LNCAP (cell line): ENCODE measurements at regions not wholly inside any gene's neighbourhood (a gene's known extent, or its start where the extent isn't known, plus 50 kb on each side); places are given as distances from the start of the nearest gene placed in this dataset.

Experiments used
- CTCF ChIP-seq: fragments of 450-650 bp; IDR thresholded peaks from 2 replicates; pipeline ENCODE4 v1.5.1; 2017; ENCODE audit warnings: mild to moderate bottlenecking

GRCh38 chr17:70968302-70968701, 799.0 kb downstream of the KCNJ2 start:
- no peak for TF ChIP-seq CTCF

DNA sequence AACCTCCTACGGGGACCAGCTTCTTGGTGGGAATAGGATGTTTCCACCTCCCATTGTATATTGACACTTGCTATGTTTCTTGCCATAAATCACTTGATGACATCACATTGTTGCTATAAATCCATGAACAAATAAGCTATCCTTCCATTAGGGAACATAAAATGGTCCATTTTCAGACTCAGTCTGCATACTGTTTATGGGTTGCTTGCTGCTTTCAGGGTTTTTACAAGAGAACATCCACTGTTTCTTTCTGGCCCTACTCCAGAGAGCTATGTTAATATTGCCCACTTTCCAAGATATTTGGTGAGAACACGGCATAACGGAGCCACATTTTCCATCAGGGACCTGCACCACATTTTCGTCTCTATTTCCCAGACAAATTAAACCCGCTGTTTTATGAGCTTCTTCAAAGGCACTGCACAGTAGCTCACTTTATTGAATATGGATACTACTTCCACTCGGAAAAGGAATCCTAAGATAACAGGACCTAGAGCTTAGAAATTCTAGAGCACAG, 800.2 kb downstream of the KCNJ2 start:
- no peak for TF ChIP-seq CTCF

DNA sequence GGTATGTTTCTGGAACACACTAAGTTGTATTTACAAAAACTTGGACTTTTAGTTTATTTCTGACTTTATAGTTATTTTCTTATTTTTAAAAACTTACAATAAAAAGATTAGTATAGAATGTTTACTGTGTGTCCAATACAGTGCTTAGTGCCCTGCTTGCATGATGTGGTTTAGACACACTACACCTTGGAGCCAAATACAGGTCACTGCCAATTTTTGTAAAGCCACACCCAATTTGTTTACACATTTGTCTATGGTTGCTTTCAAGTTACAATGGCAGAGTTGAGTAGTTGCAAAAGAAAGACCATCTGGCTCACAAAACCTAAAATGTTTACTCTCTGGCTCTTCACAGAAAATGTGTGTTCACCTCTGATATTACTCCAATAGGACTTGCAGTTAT, 807.1 kb downstream of the KCNJ2 start:
- no peak for TF ChIP-seq CTCF

DNA sequence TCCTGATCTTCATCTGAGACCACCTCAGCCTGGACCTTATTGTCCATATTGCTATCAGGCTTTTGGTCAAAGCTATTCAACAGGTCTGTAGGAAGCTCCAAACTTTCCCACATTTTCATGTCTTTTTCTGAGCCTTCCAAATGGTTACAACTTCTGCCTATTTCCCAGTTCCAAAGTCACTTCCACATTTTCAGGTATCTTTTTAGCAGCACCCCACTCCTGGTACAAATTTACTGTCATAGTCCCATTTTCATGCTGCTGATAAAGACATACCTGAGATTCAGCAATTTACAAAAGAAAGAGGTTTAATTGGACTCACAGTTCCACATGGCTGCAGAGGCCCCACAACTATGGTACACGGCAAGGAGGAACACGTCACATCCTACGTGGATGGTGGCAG, 815.5 kb downstream of the KCNJ2 start:
- no peak for TF ChIP-seq CTCF

- no peak for TF ChIP-seq CTCF
Measured at GRCh38 chr17:70987867-70988340, 818.6 kb downstream of the KCNJ2 start.

DNA sequence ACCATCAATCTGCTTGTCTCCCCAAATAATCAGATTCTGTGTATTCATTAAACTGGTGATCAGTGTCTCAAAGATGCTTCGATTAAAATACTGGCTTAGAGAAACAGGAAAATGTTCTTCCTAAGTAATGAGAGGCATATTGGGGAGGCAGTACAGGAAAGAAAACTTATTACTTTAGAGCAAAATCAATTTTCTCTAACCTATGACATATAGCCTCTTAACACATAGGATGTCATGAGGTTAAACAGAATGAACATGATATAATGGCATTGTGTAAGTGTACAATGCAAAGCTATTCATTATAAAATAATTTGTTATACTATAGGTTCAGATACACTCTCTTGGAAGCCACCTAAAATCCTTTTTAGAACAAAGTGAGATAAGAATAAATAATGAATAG, 819.3 kb downstream of the KCNJ2 start:
- TF ChIP-seq CTCF, result no peak

DNA sequence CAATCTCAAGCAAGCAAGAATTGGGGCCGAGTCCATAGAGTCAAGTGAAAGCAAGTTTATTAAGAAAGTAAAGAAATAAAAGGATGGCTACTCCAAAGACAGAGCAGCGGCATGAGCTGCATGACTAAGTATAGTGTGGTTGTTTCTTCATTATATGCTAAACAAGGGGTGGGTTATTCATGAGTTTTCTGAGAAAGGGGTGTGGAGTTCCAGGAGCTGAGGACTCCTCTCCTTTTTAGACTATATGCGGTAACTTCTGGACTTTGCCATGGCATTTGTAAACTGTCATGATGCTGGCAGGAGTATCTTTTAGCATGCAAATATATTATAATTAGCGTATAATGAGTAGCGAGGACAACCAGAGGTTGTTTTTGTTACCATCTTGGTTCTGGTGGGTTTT, 819.9 kb downstream of the KCNJ2 start:
- TF ChIP-seq CTCF, result no peak

DNA sequence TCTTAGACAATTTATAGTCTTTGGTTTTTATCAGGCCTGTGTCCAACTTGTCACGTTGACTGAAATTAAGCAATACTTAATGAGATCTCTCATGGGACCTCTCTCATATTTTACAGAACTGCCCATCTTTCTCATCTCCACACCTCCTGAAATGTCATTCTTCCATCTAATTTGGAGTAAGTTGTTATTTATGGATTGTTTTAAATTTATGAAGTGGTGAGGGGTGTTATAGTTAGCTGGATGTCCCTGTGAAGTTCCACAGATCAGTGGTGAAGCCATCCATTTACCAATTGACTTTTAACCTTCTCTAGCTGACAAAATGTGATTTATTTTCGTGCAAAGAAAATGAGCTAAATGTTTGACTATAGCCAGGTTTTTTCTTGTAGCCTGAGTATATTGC, 824.9 kb downstream of the KCNJ2 start:
- no peak for TF ChIP-seq CTCF
